ENCODE measurements at regions not wholly inside any gene's neighbourhood (a gene's known extent, or its start where the extent isn't known, plus 50 kb on each side); places are given as distances from the start of the nearest gene placed in this dataset.

DNA sequence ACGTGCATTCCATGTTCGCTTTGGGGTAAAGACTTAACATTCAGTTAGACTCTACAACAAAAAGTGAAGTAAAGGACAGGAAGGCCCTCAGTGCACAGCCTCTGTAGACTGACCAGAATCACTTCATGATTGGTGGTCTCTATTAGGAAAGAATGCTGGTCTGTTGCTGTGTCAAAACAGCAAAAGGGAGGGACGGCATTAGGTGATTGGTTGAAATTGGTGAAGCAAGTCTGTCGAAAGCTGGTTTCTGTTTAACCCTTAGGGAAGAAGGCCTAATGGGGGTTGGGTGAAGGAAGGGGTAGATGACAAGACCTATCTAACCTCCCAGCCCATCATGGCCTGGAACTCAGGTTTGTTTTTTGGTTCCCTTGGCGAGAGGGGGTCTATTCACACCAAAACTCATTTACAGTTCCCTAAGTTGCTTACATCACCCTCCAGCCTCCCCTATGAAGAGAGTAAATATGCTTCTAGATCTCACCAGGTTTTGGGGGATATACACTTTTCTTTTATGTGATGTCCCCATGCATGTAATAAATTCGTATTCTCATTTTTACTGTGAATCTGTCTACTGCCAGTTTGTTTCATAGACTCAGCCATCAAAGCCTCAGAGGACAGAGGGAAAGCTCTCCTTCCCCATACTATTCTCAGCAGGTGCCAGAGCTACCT lies 65.6 kb downstream of the TMEM17 start:
- no peaks in the 10 kb centered on the region for H3K27me3 ChIP-seq (ENCODE audit: control insufficient read depth in 2 of 2, insufficient read depth in 2 of 2, low read length in 2 of 2)
- no peak overlapping the region for H2AFZ ChIP-seq (ENCODE audit: insufficient read depth, low read depth, low read length, poor library complexity, severe bottlenecking)
- DNase-seq = no peak
- Mint-ChIP-seq H3K27ac (no peak overlapping the region), H3K4me3 (no peak overlapping the region), H3K36me3 (no peaks in the 10 kb centered on the region), H3K27me3 (ENCODE audit: low read depth in 3 of 3) (peaks cover 0 to 7% (median 0%) of the 10 kb centered on the region in 3 donors), H3K9me3 (peaks cover 0 to 6% (median 2%) of the 10 kb centered on the region in 7 donors), H3K4me1 (peaks cover 6% of the 10 kb centered on the region)
- TF ChIP-seq, protein P1, sequence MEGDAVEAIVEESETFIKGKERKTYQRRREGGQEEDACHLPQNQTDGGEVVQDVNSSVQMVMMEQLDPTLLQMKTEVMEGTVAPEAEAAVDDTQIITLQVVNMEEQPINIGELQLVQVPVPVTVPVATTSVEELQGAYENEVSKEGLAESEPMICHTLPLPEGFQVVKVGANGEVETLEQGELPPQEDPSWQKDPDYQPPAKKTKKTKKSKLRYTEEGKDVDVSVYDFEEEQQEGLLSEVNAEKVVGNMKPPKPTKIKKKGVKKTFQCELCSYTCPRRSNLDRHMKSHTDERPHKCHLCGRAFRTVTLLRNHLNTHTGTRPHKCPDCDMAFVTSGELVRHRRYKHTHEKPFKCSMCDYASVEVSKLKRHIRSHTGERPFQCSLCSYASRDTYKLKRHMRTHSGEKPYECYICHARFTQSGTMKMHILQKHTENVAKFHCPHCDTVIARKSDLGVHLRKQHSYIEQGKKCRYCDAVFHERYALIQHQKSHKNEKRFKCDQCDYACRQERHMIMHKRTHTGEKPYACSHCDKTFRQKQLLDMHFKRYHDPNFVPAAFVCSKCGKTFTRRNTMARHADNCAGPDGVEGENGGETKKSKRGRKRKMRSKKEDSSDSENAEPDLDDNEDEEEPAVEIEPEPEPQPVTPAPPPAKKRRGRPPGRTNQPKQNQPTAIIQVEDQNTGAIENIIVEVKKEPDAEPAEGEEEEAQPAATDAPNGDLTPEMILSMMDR (IDR thresholded peaks at IDR 0.05) = no peak
- H4K20me1 ChIP-seq (ENCODE audit: insufficient read depth, low read length) = no peaks in the 10 kb centered on the region
- no peaks in the 10 kb centered on the region for H3K36me3 ChIP-seq (replicated peaks in 1 of 2; ENCODE audit: control insufficient read depth in 1 of 2, insufficient read depth in 2 of 2, low read length in 2 of 2)
- no peak overlapping the region for H3K9ac ChIP-seq (ENCODE audit: insufficient read depth, low read length, poor library complexity, severe bottlenecking)
- H3K4me2 ChIP-seq (replicated peaks; ENCODE audit: extremely low read depth, low read length, poor library complexity, severe bottlenecking) = no peak overlapping the region
- no peaks in the 10 kb centered on the region for H3K9me3 ChIP-seq (replicated peaks in 1 of 2; ENCODE audit: control insufficient read depth in 1 of 2, insufficient read depth in 1 of 2, low read length in 2 of 2)
- H3K79me2 ChIP-seq (ENCODE audit: insufficient read depth, low read length) = no peaks in the 10 kb centered on the region
- WGBS (ENCODE audit: insufficient coverage) = 100% methylated on average over 1 of the region's 6 CpGs
- no peak overlapping the region for H3K4me3 ChIP-seq (replicated peaks in 1 of 3; ENCODE audit: low read depth in 2 of 3, low read length in 3 of 3)
- no peak overlapping the region for H3K27ac ChIP-seq (ENCODE audit: low read depth in 1 of 2, low read length in 2 of 2)
- intact Hi-C loops (cut with micrococcal nuclease) = no loop called here
- H3K4me1 ChIP-seq (ENCODE audit: control insufficient read depth in 1 of 2, insufficient read depth in 2 of 2, low read length in 2 of 2) = no peaks in the 10 kb centered on the region

DNA sequence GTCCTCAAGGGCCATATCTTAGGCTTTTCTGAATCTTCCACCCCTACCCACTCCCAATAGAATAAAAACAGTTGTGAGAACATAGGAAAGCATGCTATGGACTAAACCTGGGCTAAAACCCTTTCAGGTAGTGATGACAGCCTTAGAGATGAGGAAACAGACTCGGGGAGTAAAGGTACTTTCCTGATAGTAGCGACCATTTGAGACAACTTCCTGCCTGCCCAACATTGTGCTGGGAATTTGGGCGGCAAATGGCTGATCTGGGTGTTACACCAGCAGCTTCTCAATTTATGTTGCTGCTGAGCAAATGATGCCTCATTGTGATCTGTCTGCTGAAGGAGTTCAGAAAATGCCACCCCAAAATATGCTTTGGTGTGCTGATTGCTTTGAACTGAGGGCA lies 66.6 kb downstream of the TMEM17 start:
- no peak overlapping the region for H2AFZ ChIP-seq (ENCODE audit: insufficient read depth, low read depth, low read length, poor library complexity, severe bottlenecking)
- H3K4me1 ChIP-seq (ENCODE audit: control insufficient read depth in 1 of 2, insufficient read depth in 2 of 2, low read length in 2 of 2) = no peaks in the 10 kb centered on the region
- H3K79me2 ChIP-seq (ENCODE audit: insufficient read depth, low read length) = no peaks in the 10 kb centered on the region
- H3K36me3 ChIP-seq (replicated peaks in 1 of 2; ENCODE audit: control insufficient read depth in 1 of 2, insufficient read depth in 2 of 2, low read length in 2 of 2) = no peaks in the 10 kb centered on the region
- Mint-ChIP-seq H3K36me3 (no peaks in the 10 kb centered on the region), H3K4me1 (peaks cover 6% of the 10 kb centered on the region), H3K9me3 (peaks cover 0 to 6% (median 2%) of the 10 kb centered on the region in 7 donors), H3K4me3 (no peak overlapping the region), H3K27ac (no peak overlapping the region), H3K27me3 (ENCODE audit: low read depth in 3 of 3) (peaks cover 0 to 7% (median 0%) of the 10 kb centered on the region in 3 donors)
- H4K20me1 ChIP-seq (ENCODE audit: insufficient read depth, low read length) = no peaks in the 10 kb centered on the region
- H3K27me3 ChIP-seq (ENCODE audit: control insufficient read depth in 2 of 2, insufficient read depth in 2 of 2, low read length in 2 of 2) = no peaks in the 10 kb centered on the region
- H3K27ac ChIP-seq (ENCODE audit: low read depth in 1 of 2, low read length in 2 of 2) = no peak overlapping the region
- 100% methylated on average over 3 of the region's 3 CpGs for WGBS (ENCODE audit: insufficient coverage)
- TF ChIP-seq, protein P1 (IDR thresholded peaks at IDR 0.05) = no peak
- intact Hi-C loops (cut with micrococcal nuclease) = no loop called here
- H3K9ac ChIP-seq (ENCODE audit: insufficient read depth, low read length, poor library complexity, severe bottlenecking) = no peak overlapping the region
- no peak for DNase-seq
- H3K4me2 ChIP-seq (replicated peaks; ENCODE audit: extremely low read depth, low read length, poor library complexity, severe bottlenecking) = no peak overlapping the region
- no peaks in the 10 kb centered on the region for H3K9me3 ChIP-seq (replicated peaks in 1 of 2; ENCODE audit: control insufficient read depth in 1 of 2, insufficient read depth in 1 of 2, low read length in 2 of 2)
- H3K4me3 ChIP-seq (replicated peaks in 1 of 3; ENCODE audit: low read depth in 2 of 3, low read length in 3 of 3) = no peak overlapping the region

Data from CD14-positive monocyte (primary cell).